PC-9 (cell line): ENCODE measurements at regions not wholly inside any gene's neighbourhood (a gene's known extent, or its start where the extent isn't known, plus 50 kb on each side); places are given as distances from the start of the nearest gene placed in this dataset.

Experiments
- EZH2 ChIP-seq: fragments of 200-600 bp; sonication (generic); IDR thresholded peaks from 2 replicates; pipeline ENCODE4 v1.8.0; 2017; ENCODE audit warnings: antibody characterized with exemption, low read depth
- TF ChIP-seq, protein P1 (sequence below): fragments of 200-600 bp; sonication (generic); conservative IDR thresholded peaks from 2 replicates; pipeline ENCODE4 v1.6.1; 2017; ENCODE audit warnings: mixed run types, antibody characterized with exemption, mild to moderate bottlenecking, moderate library complexity

DNA sequence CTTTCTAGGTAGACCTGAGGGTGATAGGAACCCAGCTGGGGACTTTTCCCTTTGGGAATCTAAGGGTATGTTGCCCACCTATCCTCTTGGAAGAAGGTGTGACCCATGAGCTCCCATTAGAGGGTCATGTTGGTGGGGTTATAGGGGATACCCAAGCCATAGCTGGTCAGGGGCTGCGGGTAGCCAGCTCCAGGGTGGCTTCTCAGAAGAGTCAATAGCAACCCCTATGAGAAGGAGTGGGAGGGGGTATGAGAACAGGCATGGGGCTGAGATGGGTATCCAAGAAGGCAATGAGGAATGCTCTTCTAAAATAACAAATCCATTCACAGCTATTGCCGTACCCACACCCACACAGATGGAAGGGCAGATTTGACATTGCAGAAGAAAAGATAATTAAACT lies 217.8 kb downstream of the UACA start:
- TF ChIP-seq, protein P1, sequence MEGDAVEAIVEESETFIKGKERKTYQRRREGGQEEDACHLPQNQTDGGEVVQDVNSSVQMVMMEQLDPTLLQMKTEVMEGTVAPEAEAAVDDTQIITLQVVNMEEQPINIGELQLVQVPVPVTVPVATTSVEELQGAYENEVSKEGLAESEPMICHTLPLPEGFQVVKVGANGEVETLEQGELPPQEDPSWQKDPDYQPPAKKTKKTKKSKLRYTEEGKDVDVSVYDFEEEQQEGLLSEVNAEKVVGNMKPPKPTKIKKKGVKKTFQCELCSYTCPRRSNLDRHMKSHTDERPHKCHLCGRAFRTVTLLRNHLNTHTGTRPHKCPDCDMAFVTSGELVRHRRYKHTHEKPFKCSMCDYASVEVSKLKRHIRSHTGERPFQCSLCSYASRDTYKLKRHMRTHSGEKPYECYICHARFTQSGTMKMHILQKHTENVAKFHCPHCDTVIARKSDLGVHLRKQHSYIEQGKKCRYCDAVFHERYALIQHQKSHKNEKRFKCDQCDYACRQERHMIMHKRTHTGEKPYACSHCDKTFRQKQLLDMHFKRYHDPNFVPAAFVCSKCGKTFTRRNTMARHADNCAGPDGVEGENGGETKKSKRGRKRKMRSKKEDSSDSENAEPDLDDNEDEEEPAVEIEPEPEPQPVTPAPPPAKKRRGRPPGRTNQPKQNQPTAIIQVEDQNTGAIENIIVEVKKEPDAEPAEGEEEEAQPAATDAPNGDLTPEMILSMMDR: no peak
- TF ChIP-seq EZH2: no peak
